ENCODE measurements at regions not wholly inside any gene's neighbourhood (a gene's known extent, or its start where the extent isn't known, plus 50 kb on each side); places are given as distances from the start of the nearest gene placed in this dataset.

- Histone ChIP-seq H3K36me3 (ENCODE audit: control insufficient read depth in 2 of 2, insufficient read depth in 2 of 2, low read length in 1 of 2) (no peaks in the 10 kb centered on the region), H3K4me3 (ENCODE audit: low read depth in 1 of 2, low read length in 2 of 2) (no peak overlapping the region), H3K4me1 (ENCODE audit: control insufficient read depth in 2 of 2, insufficient read depth in 2 of 2, low read length in 1 of 2) (peaks cover 0 to 5% of the 10 kb centered on the region in 2 donors), H3K27me3 (ENCODE audit: control insufficient read depth in 1 of 2, insufficient read depth in 2 of 2, low read length in 2 of 2) (no peaks in the 10 kb centered on the region), H3K27ac (ENCODE audit: low read depth in 2 of 2, low read length in 1 of 2) (no peak overlapping the region), H3K9me3 (ENCODE audit: control insufficient read depth in 2 of 2, insufficient read depth in 1 of 2, low read depth in 1 of 2, low read length in 1 of 2) (peaks cover 0 to 3% of the 10 kb centered on the region in 2 donors)
- 31 to 55% methylated on average over 2 of the region's 2 CpGs for WGBS, 2 donors
These were observed 283.6 kb upstream of the RPS23 start for GRCh38 chr5:82561797-82562196.

GRCh38 chr5:82560969-82561368, 282.8 kb upstream of the RPS23 start:
- no peak overlapping the region for H3K27ac ChIP-seq (ENCODE audit: low read depth in 2 of 2, low read length in 1 of 2)
- 38 to 39% methylated on average over 1 of the region's 1 CpG for WGBS, 2 donors
- H3K36me3 ChIP-seq (ENCODE audit: control insufficient read depth in 2 of 2, insufficient read depth in 2 of 2, low read length in 1 of 2), result no peaks in the 10 kb centered on the region
- H3K4me1 ChIP-seq (ENCODE audit: control insufficient read depth in 2 of 2, insufficient read depth in 2 of 2, low read length in 1 of 2), result peaks cover 0 to 5% of the 10 kb centered on the region in 2 donors
- H3K4me3 ChIP-seq (ENCODE audit: low read depth in 1 of 2, low read length in 2 of 2), result no peak overlapping the region
- peaks cover 0 to 3% of the 10 kb centered on the region in 2 donors for H3K9me3 ChIP-seq (ENCODE audit: control insufficient read depth in 2 of 2, insufficient read depth in 1 of 2, low read depth in 1 of 2, low read length in 1 of 2)
- H3K27me3 ChIP-seq (ENCODE audit: control insufficient read depth in 1 of 2, insufficient read depth in 2 of 2, low read length in 2 of 2), result no peaks in the 10 kb centered on the region

GRCh38 chr5:82560561-82560960, 282.4 kb upstream of the RPS23 start:
- no peak overlapping the region for H3K27ac ChIP-seq (ENCODE audit: low read depth in 2 of 2, low read length in 1 of 2)
- H3K9me3 ChIP-seq (ENCODE audit: control insufficient read depth in 2 of 2, insufficient read depth in 1 of 2, low read depth in 1 of 2, low read length in 1 of 2), result peaks cover 0 to 3% of the 10 kb centered on the region in 2 donors
- WGBS, 2 donors, result 45 to 52% methylated on average over 4 of the region's 4 CpGs
- no peak overlapping the region for H3K4me3 ChIP-seq (ENCODE audit: low read depth in 1 of 2, low read length in 2 of 2)
- no peaks in the 10 kb centered on the region for H3K36me3 ChIP-seq (ENCODE audit: control insufficient read depth in 2 of 2, insufficient read depth in 2 of 2, low read length in 1 of 2)
- peaks cover 0 to 5% of the 10 kb centered on the region in 2 donors for H3K4me1 ChIP-seq (ENCODE audit: control insufficient read depth in 2 of 2, insufficient read depth in 2 of 2, low read length in 1 of 2)
- H3K27me3 ChIP-seq (ENCODE audit: control insufficient read depth in 1 of 2, insufficient read depth in 2 of 2, low read length in 2 of 2), result no peaks in the 10 kb centered on the region

GRCh38 chr5:82551840-82552385, 273.8 kb upstream of the RPS23 start:
- H3K36me3 ChIP-seq (ENCODE audit: control insufficient read depth in 2 of 2, insufficient read depth in 2 of 2, low read length in 1 of 2), result no peaks in the 10 kb centered on the region
- no peak overlapping the region for H3K27ac ChIP-seq (ENCODE audit: low read depth in 2 of 2, low read length in 1 of 2)
- H3K4me1 ChIP-seq (ENCODE audit: control insufficient read depth in 2 of 2, insufficient read depth in 2 of 2, low read length in 1 of 2), result no peaks in the 10 kb centered on the region
- H3K27me3 ChIP-seq (ENCODE audit: control insufficient read depth in 1 of 2, insufficient read depth in 2 of 2, low read length in 2 of 2), result no peaks in the 10 kb centered on the region
- 66 to 70% methylated on average over 4 of the region's 4 CpGs for WGBS, 2 donors
- no peak overlapping the region for H3K4me3 ChIP-seq (ENCODE audit: low read depth in 1 of 2, low read length in 2 of 2)
- no peaks in the 10 kb centered on the region for H3K9me3 ChIP-seq (ENCODE audit: control insufficient read depth in 2 of 2, insufficient read depth in 1 of 2, low read depth in 1 of 2, low read length in 1 of 2)

- no peaks in the 10 kb centered on the region for H3K4me1 ChIP-seq (ENCODE audit: control insufficient read depth in 2 of 2, insufficient read depth in 2 of 2, low read length in 1 of 2)
These were observed 273.0 kb upstream of the RPS23 start for GRCh38 chr5:82551192-82551591.

GRCh38 chr5:82549263-82549662, 271.1 kb upstream of the RPS23 start:
- H3K36me3 ChIP-seq (ENCODE audit: control insufficient read depth in 2 of 2, insufficient read depth in 2 of 2, low read length in 1 of 2), result no peaks in the 10 kb centered on the region
- WGBS, 2 donors, result 18 to 28% methylated on average over 2 of the region's 2 CpGs
- H3K4me1 ChIP-seq (ENCODE audit: control insufficient read depth in 2 of 2, insufficient read depth in 2 of 2, low read length in 1 of 2), result no peaks in the 10 kb centered on the region
- H3K27ac ChIP-seq (ENCODE audit: low read depth in 2 of 2, low read length in 1 of 2), result no peak overlapping the region
- H3K27me3 ChIP-seq (ENCODE audit: control insufficient read depth in 1 of 2, insufficient read depth in 2 of 2, low read length in 2 of 2), result no peaks in the 10 kb centered on the region
- H3K9me3 ChIP-seq (ENCODE audit: control insufficient read depth in 2 of 2, insufficient read depth in 1 of 2, low read depth in 1 of 2, low read length in 1 of 2), result no peaks in the 10 kb centered on the region
- no peak overlapping the region for H3K4me3 ChIP-seq (ENCODE audit: low read depth in 1 of 2, low read length in 2 of 2)

More at GRCh38 chr5:82551192-82551591, 273.0 kb upstream of the RPS23 start:
- Histone ChIP-seq H3K9me3 (ENCODE audit: control insufficient read depth in 2 of 2, insufficient read depth in 1 of 2, low read depth in 1 of 2, low read length in 1 of 2) (no peaks in the 10 kb centered on the region), H3K36me3 (ENCODE audit: control insufficient read depth in 2 of 2, insufficient read depth in 2 of 2, low read length in 1 of 2) (no peaks in the 10 kb centered on the region), H3K4me3 (ENCODE audit: low read depth in 1 of 2, low read length in 2 of 2) (no peak overlapping the region), H3K27me3 (ENCODE audit: control insufficient read depth in 1 of 2, insufficient read depth in 2 of 2, low read length in 2 of 2) (no peaks in the 10 kb centered on the region), H3K27ac (ENCODE audit: low read depth in 2 of 2, low read length in 1 of 2) (no peak overlapping the region)

- H3K36me3 ChIP-seq (ENCODE audit: control insufficient read depth in 2 of 2, insufficient read depth in 2 of 2, low read length in 1 of 2), result no peaks in the 10 kb centered on the region
- H3K4me3 ChIP-seq (ENCODE audit: low read depth in 1 of 2, low read length in 2 of 2), result no peak overlapping the region
- no peaks in the 10 kb centered on the region for H3K4me1 ChIP-seq (ENCODE audit: control insufficient read depth in 2 of 2, insufficient read depth in 2 of 2, low read length in 1 of 2)
- H3K27me3 ChIP-seq (ENCODE audit: control insufficient read depth in 1 of 2, insufficient read depth in 2 of 2, low read length in 2 of 2), result no peaks in the 10 kb centered on the region
- H3K9me3 ChIP-seq (ENCODE audit: control insufficient read depth in 2 of 2, insufficient read depth in 1 of 2, low read depth in 1 of 2, low read length in 1 of 2), result no peaks in the 10 kb centered on the region
- 52 to 55% methylated on average over 1 of the region's 1 CpG for WGBS, 2 donors
- no peak overlapping the region for H3K27ac ChIP-seq (ENCODE audit: low read depth in 2 of 2, low read length in 1 of 2)
These were observed 265.9 kb upstream of the RPS23 start for GRCh38 chr5:82544004-82544403.

GRCh38 chr5:82540301-82540700, 262.1 kb upstream of the RPS23 start:
- H3K27me3 ChIP-seq (ENCODE audit: control insufficient read depth in 1 of 2, insufficient read depth in 2 of 2, low read length in 2 of 2), result no peaks in the 10 kb centered on the region
- no peak overlapping the region for H3K27ac ChIP-seq (ENCODE audit: low read depth in 2 of 2, low read length in 1 of 2)
- H3K9me3 ChIP-seq (ENCODE audit: control insufficient read depth in 2 of 2, insufficient read depth in 1 of 2, low read depth in 1 of 2, low read length in 1 of 2), result no peaks in the 10 kb centered on the region
- 83 to 87% methylated on average over 3 of the region's 3 CpGs for WGBS, 2 donors
- H3K36me3 ChIP-seq (ENCODE audit: control insufficient read depth in 2 of 2, insufficient read depth in 2 of 2, low read length in 1 of 2), result no peaks in the 10 kb centered on the region
- H3K4me3 ChIP-seq (ENCODE audit: low read depth in 1 of 2, low read length in 2 of 2), result no peak overlapping the region
- H3K4me1 ChIP-seq (ENCODE audit: control insufficient read depth in 2 of 2, insufficient read depth in 2 of 2, low read length in 1 of 2), result no peaks in the 10 kb centered on the region

- Histone ChIP-seq H3K27ac (ENCODE audit: low read depth in 2 of 2, low read length in 1 of 2) (no peak overlapping the region), H3K4me3 (ENCODE audit: low read depth in 1 of 2, low read length in 2 of 2) (no peak overlapping the region), H3K27me3 (ENCODE audit: control insufficient read depth in 1 of 2, insufficient read depth in 2 of 2, low read length in 2 of 2) (no peaks in the 10 kb centered on the region), H3K36me3 (ENCODE audit: control insufficient read depth in 2 of 2, insufficient read depth in 2 of 2, low read length in 1 of 2) (no peaks in the 10 kb centered on the region), H3K4me1 (ENCODE audit: control insufficient read depth in 2 of 2, insufficient read depth in 2 of 2, low read length in 1 of 2) (no peaks in the 10 kb centered on the region), H3K9me3 (ENCODE audit: control insufficient read depth in 2 of 2, insufficient read depth in 1 of 2, low read depth in 1 of 2, low read length in 1 of 2) (no peaks in the 10 kb centered on the region)
- WGBS, 2 donors, result 65 to 71% methylated on average over 5 of the region's 5 CpGs
These were observed 260.3 kb upstream of the RPS23 start for GRCh38 chr5:82538339-82539034.

- Histone ChIP-seq H3K4me1 (ENCODE audit: control insufficient read depth in 2 of 2, insufficient read depth in 2 of 2, low read length in 1 of 2) (no peaks in the 10 kb centered on the region), H3K36me3 (ENCODE audit: control insufficient read depth in 2 of 2, insufficient read depth in 2 of 2, low read length in 1 of 2) (no peaks in the 10 kb centered on the region), H3K27me3 (ENCODE audit: control insufficient read depth in 1 of 2, insufficient read depth in 2 of 2, low read length in 2 of 2) (no peaks in the 10 kb centered on the region), H3K4me3 (ENCODE audit: low read depth in 1 of 2, low read length in 2 of 2) (no peak overlapping the region), H3K27ac (ENCODE audit: low read depth in 2 of 2, low read length in 1 of 2) (no peak overlapping the region), H3K9me3 (ENCODE audit: control insufficient read depth in 2 of 2, insufficient read depth in 1 of 2, low read depth in 1 of 2, low read length in 1 of 2) (no peaks in the 10 kb centered on the region)
- WGBS, 2 donors, result 70 to 73% methylated on average over 10 of the region's 10 CpGs
These were observed 259.6 kb upstream of the RPS23 start for GRCh38 chr5:82537687-82538306.
